ENCODE measurements at regions not wholly inside any gene's neighbourhood (a gene's known extent, or its start where the extent isn't known, plus 50 kb on each side); places are given as distances from the start of the nearest gene placed in this dataset.

DNA sequence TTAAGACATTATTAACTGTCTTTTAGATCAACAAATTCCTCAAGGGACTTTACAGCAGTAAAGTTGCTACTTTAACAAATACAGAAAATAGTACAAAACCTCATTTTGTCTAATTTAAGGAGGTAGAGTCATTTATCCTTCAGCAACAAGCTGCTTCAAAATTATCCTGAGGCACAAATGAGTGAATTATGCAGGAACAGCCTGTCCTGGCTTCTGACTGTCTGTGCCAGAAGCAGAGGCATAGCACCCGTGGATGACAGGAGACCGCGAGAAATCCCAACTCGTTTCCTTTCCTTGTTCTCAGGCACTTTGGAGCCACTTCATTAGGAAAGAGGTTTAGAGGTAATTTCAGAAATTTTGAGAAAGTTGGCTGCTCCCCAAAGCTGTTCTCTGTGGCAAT is 549.2 kb upstream of the BTBD3 start:
- no peak for FAIRE-seq
- Histone ChIP-seq H3K4ac (replicated peaks; ENCODE audit: insufficient read length, low read depth, low read length) (peak overlapping the region; percentile 70), H3K9ac (replicated peaks in 1 of 4; ENCODE audit: extremely low read depth in 1 of 4, low read depth in 3 of 4, low read length in 3 of 4) (no peak overlapping the region), H3K36me3 (ENCODE audit: control insufficient read depth in 2 of 4, insufficient read depth in 4 of 4, low read length in 3 of 4) (no peaks in the 10 kb centered on the region; a peak in 1 of 8 replicates), H2AK5ac (ENCODE audit: low read depth, low read length) (peak overlapping the region; percentile 95; the same call in 1 of the 2 replicates), H4K5ac (ENCODE audit: insufficient read length, low read depth, low read length) (no peak overlapping the region), H3K27me3 (replicated peaks in 1 of 4; ENCODE audit: control insufficient read depth in 3 of 4, extremely low read depth in 1 of 4, insufficient read depth in 3 of 4, low read length in 3 of 4) (no peaks in the 10 kb centered on the region), H3K4me3 (ENCODE audit: extremely low read depth in 1 of 4, insufficient read depth in 2 of 4, low read depth in 3 of 4, low read length in 4 of 4) (no peak overlapping the region), H3K23ac (ENCODE audit: insufficient read length) (no peak overlapping the region), H4K20me1 (replicated peaks in 1 of 2; ENCODE audit: control insufficient read depth in 1 of 2, insufficient read depth in 2 of 2, low read length in 2 of 2) (peaks cover 0 to 8% of the 10 kb centered on the region in 2 experiments), H3K79me2 (ENCODE audit: control insufficient read depth in 1 of 2, insufficient read depth in 2 of 2, low read length in 2 of 2) (peaks cover 0 to 7% of the 10 kb centered on the region in 2 experiments; a peak in 1 of 4 replicates), H2BK20ac (ENCODE audit: low read length) (no peak overlapping the region), H4K8ac (ENCODE audit: extremely low read depth, insufficient read depth, low read length) (no peak overlapping the region), H3K18ac (ENCODE audit: extremely low read depth, low read length) (no peak overlapping the region), H3K79me1 (ENCODE audit: low read depth, low read length) (0 out of 2 replicates have a peak, but pooled peaks cover 3% of the 10 kb centered on the region), H2BK15ac (ENCODE audit: low read length) (peak overlapping the region; percentile 21; the same call in 1 of the 2 replicates), H2BK5ac (ENCODE audit: low read depth, low read length) (no peak overlapping the region), H3K56ac (replicated peaks; ENCODE audit: insufficient read length, low read depth, low read length) (no peak overlapping the region), H4K91ac (replicated peaks; ENCODE audit: insufficient read length, low read length) (peak overlapping the region; percentile 69), H2AFZ (ENCODE audit: low read length) (no peak overlapping the region), H3K23me2 (ENCODE audit: low read depth, low read length) (peaks cover 9% of the 10 kb centered on the region; the same call in 1 of the 2 replicates), H2BK12ac (ENCODE audit: low read depth, low read length) (0 out of 2 replicates have a peak overlapping the region, but pooled peaks have one; percentile 29), H2BK120ac (replicated peaks; ENCODE audit: low read depth, low read length) (no peak overlapping the region), H3K9me3 (ENCODE audit: insufficient read depth in 2 of 2, low read depth in 1 of 2, low read length in 1 of 2) (no peaks in the 10 kb centered on the region), H3K4me2 (ENCODE audit: insufficient read depth in 1 of 2, low read depth in 2 of 2, low read length in 2 of 2) (no peak overlapping the region), H3K14ac (ENCODE audit: insufficient read length) (no peak overlapping the region), H3K4me1 (replicated peaks in 1 of 4; ENCODE audit: control insufficient read depth in 3 of 4, insufficient read depth in 4 of 4, low read length in 3 of 4) (peaks cover 0 to 4% (median 0%) of the 10 kb centered on the region in 4 experiments; a peak in 2 of 7 replicates), H3K27ac (ENCODE audit: low read depth, low read length) (no peak overlapping the region)
- WGBS, 2 experiments (ENCODE audit: extremely low coverage in 1 of 2, insufficient coverage in 1 of 2, insufficient read length in 1 of 2, insufficient replicate concordance in 2 of 2, low coverage in 1 of 2, low lambda C conversion rate in 2 of 2, missing lambda C conversion rate in 1 of 2), result 95% methylated on average over 4 of the region's 4 CpGs; no CpG with 5 or more reads in 1 of the 2 experiments
- POLR2A ChIA-PET (ENCODE audit: partially characterized antibody), result no interaction called here
- no peak for DNase-seq (ENCODE audit: low read depth in 1 of 2, low spot score in 2 of 2)
- CTCF ChIA-PET (ENCODE audit: partially characterized antibody), result interaction anchor here (0.6 kb wide), 1 partner anchor 203 kb away, joined by 3 read pairs; no protein-coding TSS in a partner anchor
- TF ChIP-seq POLR2AphosphoS5 (IDR thresholded peaks at IDR 0.05; ENCODE audit: low read depth, low read length) (no peak), SP2 (IDR thresholded peaks at IDR 0.05; ENCODE audit: low read length) (no peak), CHD2 (IDR thresholded peaks at IDR 0.05; ENCODE audit: low read length) (no peak), SIRT6 (IDR thresholded peaks at IDR 0.05; ENCODE audit: low read length) (no peak), HDAC2 (IDR thresholded peaks at IDR 0.05; ENCODE audit: borderline replicate concordance in 1 of 2, low read depth in 2 of 2, low read length in 2 of 2) (no peak), SRF (IDR thresholded peaks at IDR 0.05; ENCODE audit: low read depth, low read length) (no peak)
- TF ChIP-seq, protein P1, sequence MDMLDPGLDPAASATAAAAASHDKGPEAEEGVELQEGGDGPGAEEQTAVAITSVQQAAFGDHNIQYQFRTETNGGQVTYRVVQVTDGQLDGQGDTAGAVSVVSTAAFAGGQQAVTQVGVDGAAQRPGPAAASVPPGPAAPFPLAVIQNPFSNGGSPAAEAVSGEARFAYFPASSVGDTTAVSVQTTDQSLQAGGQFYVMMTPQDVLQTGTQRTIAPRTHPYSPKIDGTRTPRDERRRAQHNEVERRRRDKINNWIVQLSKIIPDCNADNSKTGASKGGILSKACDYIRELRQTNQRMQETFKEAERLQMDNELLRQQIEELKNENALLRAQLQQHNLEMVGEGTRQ (IDR thresholded peaks at IDR 0.05; ENCODE audit: low read length), result no peak
- TF ChIP-seq, protein P2, sequence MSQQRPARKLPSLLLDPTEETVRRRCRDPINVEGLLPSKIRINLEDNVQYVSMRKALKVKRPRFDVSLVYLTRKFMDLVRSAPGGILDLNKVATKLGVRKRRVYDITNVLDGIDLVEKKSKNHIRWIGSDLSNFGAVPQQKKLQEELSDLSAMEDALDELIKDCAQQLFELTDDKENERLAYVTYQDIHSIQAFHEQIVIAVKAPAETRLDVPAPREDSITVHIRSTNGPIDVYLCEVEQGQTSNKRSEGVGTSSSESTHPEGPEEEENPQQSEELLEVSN (IDR thresholded peaks at IDR 0.05), result no peak

Data from H1 (cell line).